Duodenal mucosa (tissue), 2 donors: ENCODE measurements at regions not wholly inside any gene's neighbourhood (a gene's known extent, or its start where the extent isn't known, plus 50 kb on each side); places are given as distances from the start of the nearest gene placed in this dataset.
"Not testable (repeated sequence)": the region's sequence is repeated elsewhere in the genome, so short reads cannot be mapped to it uniquely, and the experiment has no call there.

Experiments
- H3K27ac ChIP-seq: one replicate; pipeline ENCODE4 v1.7.0; 2013; ENCODE audit warnings: low read depth, low read length
- H3K27me3 ChIP-seq, 2 donors: one replicate each; pipeline ENCODE4 v1.7.0; 2013; ENCODE audit warnings: low read length in 2 of 2, control low read depth in 1 of 2; ENCODE audit not compliant: insufficient read depth in 2 of 2, control insufficient read depth in 1 of 2
- H3K36me3 ChIP-seq, 2 donors: one replicate each; pipeline ENCODE4 v1.7.0; 2013; ENCODE audit warnings: low read length in 2 of 2, control low read depth in 1 of 2; ENCODE audit not compliant: insufficient read depth in 2 of 2, control insufficient read depth in 1 of 2
- H3K4me1 ChIP-seq, 2 donors: one replicate each; pipeline ENCODE4 v1.7.0; 2013; ENCODE audit warnings: low read length in 2 of 2, control low read depth in 1 of 2; ENCODE audit not compliant: insufficient read depth in 2 of 2, control insufficient read depth in 1 of 2
- H3K4me3 ChIP-seq, 2 donors: one replicate each; pipeline ENCODE4 v1.7.0; 2013; ENCODE audit warnings: low read length in 2 of 2, low read depth in 1 of 2
- H3K9ac ChIP-seq, 2 donors: one replicate each; pipeline ENCODE4 v1.7.0; 2013; ENCODE audit warnings: low read length in 2 of 2, low read depth in 1 of 2
- H3K9me3 ChIP-seq, 2 donors: one replicate each; pipeline ENCODE4 v1.7.0; 2013; ENCODE audit warnings: low read length in 2 of 2, control low read depth in 1 of 2; ENCODE audit not compliant: control insufficient read depth in 1 of 2

DNA sequence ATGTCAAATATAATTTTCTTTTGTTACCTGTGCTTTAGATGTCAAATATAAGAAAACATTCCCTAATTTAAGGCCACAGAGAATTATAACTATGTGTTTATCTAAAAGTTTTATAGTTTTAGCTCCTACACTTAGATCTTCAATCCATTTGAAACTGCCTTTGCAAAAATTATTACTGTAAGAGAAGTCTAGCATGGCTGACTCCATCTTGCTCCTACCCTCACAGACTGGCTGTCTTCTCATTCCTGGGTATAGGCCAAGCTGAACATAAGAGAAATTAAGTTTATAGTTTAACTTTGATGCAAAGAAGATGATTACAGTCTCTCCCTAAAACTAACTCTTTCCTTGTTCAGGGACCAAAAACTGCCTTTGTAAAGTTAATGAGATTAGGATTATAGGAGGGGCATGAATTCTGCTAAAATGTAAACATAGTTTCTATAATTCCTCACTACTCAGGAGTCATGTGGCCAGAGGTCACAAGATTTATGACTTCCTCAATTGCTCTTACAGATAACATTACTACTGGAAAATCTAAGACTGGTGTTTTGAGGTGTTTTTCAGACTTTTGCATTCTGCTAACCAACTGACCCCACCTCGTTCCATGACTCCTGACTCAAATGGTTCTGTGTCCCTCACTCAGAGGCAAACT is 184.0 kb downstream of the BCHE start:
- Histone ChIP-seq H3K4me1 (no peaks in the 10 kb centered on the region), H3K9ac (no peak overlapping the region), H3K4me3 (no peak overlapping the region), H3K27ac (no peak overlapping the region), H3K9me3 (no peaks in the 10 kb centered on the region), H3K27me3 (no peaks in the 10 kb centered on the region), H3K36me3 (no peaks in the 10 kb centered on the region)

DNA sequence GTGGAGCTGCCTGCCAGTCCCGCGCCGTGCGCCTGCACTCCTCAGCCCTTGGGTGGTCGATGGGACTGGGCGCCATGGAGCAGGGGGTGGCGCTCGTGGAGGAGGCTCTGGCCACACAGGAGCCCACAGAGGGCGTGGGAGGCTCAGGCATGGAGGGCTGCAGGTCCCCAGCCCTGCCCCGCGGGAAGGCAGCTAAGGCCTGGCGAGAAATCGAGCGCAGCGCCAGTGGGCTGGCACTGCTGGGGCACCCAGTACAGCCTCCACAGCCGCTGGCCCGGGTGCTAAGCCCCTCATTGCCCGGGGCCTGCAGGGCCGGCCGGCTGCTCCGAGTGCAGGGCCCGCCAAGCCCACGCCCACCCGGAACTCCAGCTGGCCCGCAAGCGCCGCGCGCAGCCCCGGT is 187.9 kb downstream of the BCHE start:
- H3K9me3 ChIP-seq, H3K27me3 ChIP-seq, H3K9ac ChIP-seq, H3K27ac ChIP-seq, H3K36me3 ChIP-seq, H3K4me3 ChIP-seq, H3K4me1 ChIP-seq: not testable (repeated sequence)

DNA sequence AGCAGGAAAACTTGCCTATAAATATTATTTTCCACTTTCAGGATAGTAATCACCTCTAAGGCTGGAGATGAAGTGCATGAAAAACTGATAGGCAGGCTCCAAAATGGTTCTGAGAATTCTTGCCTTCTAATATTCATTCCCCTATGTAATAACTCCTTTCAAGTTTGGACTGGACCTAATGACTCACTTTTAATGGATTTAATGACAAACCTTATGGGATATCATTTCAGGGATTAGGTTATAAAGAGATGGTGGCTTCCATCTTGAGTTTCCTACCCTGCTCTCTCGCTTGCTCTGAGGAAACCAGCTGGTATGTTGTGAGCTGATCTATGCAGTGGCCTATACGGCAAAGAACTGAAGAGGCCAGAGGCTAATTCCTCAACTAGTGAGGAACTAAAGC is 192.0 kb downstream of the BCHE start:
- H3K36me3 ChIP-seq, result no peaks in the 10 kb centered on the region
- no peak overlapping the region for H3K4me3 ChIP-seq
- no peak overlapping the region for H3K9ac ChIP-seq
- peaks cover 0 to 7% of the 10 kb centered on the region in 2 donors for H3K4me1 ChIP-seq
- no peak overlapping the region for H3K27ac ChIP-seq
- no peaks in the 10 kb centered on the region for H3K27me3 ChIP-seq
- H3K9me3 ChIP-seq, result no peaks in the 10 kb centered on the region

DNA sequence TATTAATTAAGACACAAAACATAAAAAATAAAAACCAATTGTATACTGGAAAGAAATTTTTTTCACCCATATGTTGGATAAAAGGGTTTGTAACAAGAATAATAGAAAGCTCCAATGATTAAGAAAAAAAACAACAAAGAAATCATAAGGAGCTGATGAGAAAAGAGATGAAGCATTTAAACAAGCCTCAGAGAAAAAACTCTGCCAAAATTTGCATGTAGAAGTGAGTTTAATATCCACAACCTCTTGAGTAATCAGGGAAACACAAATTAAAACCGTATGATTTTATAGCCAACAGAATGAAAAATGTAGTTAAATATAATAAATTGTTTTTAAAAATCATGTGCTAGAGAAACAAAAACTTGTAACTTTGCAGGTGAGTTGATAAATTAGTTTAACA is 192.9 kb downstream of the BCHE start:
- peaks cover 0 to 7% of the 10 kb centered on the region in 2 donors for H3K4me1 ChIP-seq
- no peaks in the 10 kb centered on the region for H3K9me3 ChIP-seq
- H3K36me3 ChIP-seq, result no peaks in the 10 kb centered on the region
- no peak overlapping the region for H3K27ac ChIP-seq
- H3K9ac ChIP-seq, result no peak overlapping the region
- no peak overlapping the region for H3K4me3 ChIP-seq
- H3K27me3 ChIP-seq, result no peaks in the 10 kb centered on the region

DNA sequence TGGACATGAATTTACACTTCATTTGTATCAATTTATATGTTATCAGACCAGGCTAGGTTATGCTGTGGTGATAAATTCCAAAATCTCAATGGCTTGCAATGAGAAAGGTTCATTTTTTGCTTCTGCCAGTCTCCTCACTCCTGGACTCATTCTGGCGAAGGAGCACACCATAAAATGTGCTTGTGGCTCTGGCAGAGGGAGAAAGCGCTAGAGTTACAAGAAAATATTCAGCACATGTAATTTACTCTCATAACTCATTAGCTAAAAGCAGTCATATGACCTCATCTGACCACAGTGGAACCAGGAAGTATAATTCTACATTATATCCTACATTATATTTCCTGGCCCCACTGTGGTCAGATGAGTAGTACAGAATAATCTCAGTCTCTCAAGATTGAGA is 193.8 kb downstream of the BCHE start:
- Histone ChIP-seq H3K27ac (no peak overlapping the region), H3K4me1 (peaks cover 0 to 7% of the 10 kb centered on the region in 2 donors), H3K36me3 (no peaks in the 10 kb centered on the region), H3K9me3 (no peaks in the 10 kb centered on the region), H3K27me3 (no peaks in the 10 kb centered on the region), H3K4me3 (no peak overlapping the region), H3K9ac (no peak overlapping the region)

DNA sequence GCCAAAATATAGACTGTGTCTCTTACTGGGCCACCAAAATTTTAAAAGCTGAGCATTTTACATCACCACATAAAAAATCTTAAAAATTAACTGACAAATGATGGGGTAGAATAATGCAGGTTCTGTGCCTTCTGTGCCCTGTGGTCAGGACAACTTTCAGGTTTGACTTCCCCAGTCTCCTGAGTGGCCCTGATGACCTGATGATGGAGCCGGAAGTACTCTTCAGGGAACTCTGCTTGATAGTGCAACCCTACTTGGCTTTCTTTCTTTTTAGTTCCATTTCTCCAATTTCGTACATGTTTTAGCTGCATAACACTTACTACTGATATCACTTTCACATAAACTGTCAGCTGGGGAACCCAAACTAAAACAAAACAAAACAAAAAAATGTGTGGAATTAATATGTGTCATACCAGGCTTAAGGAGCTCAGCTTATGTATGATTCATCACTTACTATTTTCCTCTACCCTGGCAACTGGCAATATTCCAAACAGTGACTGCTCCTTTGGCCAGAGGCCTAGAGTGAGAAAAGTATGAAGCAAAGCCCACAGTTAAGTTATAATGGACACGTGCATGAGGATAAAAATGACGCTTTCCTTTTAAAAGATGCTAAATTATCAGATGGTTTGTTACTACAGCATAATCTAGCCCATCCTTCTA is 194.3 kb downstream of the BCHE start:
- Histone ChIP-seq H3K4me1 (peaks cover 0 to 7% of the 10 kb centered on the region in 2 donors), H3K4me3 (peak overlapping the region in 1 of 2 donors; percentile 8), H3K9me3 (no peaks in the 10 kb centered on the region), H3K9ac (no peak overlapping the region), H3K36me3 (no peaks in the 10 kb centered on the region), H3K27me3 (no peaks in the 10 kb centered on the region), H3K27ac (no peak overlapping the region)

DNA sequence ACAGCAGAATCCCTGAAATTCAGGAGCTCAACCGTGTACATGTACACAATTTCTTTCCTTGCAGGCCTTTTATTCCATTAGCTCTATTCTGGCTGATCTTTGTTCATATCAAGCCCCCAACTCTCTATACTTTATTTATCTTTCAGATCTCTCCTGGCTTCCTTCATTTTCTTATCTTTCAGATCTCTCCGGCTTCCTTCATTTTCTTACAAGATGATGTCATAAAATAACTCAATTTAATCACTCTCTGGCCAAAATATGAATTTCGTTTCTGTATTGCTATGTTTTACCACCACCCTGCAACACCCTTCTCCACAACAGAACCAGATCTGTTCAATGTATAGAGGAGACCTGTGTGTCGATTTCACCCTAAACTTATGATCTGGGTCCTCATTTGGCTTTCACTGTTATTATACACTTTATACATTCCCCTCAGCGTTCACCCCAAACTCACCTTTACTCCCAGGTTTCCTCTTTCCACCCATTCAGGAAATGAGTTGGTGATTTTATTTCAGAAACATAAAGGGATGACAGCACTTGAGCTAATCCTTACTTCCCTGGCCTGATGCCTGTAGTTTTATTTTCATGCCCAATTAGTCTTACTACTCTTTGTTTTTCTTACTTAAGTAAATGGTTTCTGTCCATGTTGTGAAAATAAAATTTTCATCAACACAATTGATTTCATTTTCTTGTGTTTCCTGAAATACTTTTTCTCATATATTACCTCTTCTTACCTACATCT is 195.5 kb downstream of the BCHE start:
- no peak overlapping the region for H3K27ac ChIP-seq
- H3K9me3 ChIP-seq, result no peaks in the 10 kb centered on the region

DNA sequence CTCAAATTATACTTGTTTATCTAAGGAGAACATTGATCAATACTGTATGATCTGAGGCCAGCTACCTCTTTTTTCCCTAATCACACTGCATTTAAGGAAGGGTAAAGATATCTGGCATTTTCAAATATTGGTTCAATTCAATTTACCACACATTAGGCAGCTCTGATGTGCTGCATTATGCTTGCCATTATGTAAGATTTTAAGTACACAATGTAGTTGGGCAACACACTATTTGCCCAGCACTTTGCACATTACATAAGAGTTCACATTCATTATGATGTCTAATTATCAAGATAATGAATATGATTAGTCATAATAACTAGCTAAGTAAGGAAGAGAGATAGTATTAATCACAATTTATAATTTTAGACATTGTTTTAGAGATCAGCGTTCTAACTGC is 196.3 kb downstream of the BCHE start:
- H3K9me3 ChIP-seq, result no peaks in the 10 kb centered on the region
- no peak overlapping the region for H3K27ac ChIP-seq
- no peaks in the 10 kb centered on the region for H3K36me3 ChIP-seq
- H3K9ac ChIP-seq, result no peak overlapping the region
- no peak overlapping the region for H3K4me3 ChIP-seq
- H3K4me1 ChIP-seq, result peaks cover 3 to 14% of the 10 kb centered on the region in 2 donors
- H3K27me3 ChIP-seq, result no peaks in the 10 kb centered on the region

More for the DNA sequence above, 195.5 kb downstream of the BCHE start:
- Histone ChIP-seq H3K9ac (no peak overlapping the region), H3K4me1 (peaks cover 0 to 7% of the 10 kb centered on the region in 2 donors), H3K27me3 (no peaks in the 10 kb centered on the region), H3K36me3 (no peaks in the 10 kb centered on the region), H3K4me3 (no peak overlapping the region)

DNA sequence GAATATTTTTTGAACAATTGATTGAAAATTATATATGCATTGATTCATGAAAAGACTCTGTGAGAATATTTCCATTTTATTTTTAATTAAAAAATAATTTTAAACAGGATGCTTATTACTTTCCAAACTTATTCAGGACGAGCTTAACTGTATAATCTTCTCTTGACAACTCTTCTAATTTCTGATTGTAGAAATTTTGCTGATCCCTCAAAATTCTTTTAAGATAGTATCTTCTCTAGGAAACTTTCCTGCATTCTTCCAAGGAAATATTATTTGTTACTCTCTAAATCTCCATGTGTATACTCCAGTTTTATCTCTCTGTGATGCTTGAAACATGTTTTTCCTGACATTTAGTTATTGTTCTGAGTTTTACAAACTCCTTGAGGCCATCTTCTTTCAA is 197.2 kb downstream of the BCHE start:
- H3K9ac ChIP-seq, result no peak overlapping the region

DNA sequence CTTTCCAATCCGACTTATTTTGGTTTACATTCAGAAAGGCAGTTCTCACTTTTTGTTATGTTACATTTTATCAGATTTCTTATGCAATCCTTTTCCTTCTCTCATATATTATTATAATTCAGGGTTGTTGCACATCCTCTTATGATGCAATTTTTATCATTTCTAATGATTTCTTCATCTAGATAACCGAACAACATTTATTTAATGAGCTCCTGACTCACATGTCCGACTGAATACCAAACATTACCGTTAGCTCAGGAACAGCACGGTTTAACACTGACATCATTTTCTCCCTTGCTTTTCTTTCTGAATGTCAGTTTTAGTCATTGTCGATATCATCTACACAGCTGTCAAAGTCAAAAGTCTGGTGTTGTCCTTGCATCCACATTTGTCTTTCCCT is 199.2 kb downstream of the BCHE start:
- Histone ChIP-seq H3K27ac (no peak overlapping the region), H3K4me3 (no peak overlapping the region), H3K27me3 (no peaks in the 10 kb centered on the region), H3K9me3 (no peaks in the 10 kb centered on the region), H3K9ac (no peak overlapping the region), H3K36me3 (no peaks in the 10 kb centered on the region), H3K4me1 (peaks cover 6 to 8% of the 10 kb centered on the region in 2 donors)

More for the DNA sequence above, 197.2 kb downstream of the BCHE start:
- Histone ChIP-seq H3K4me1 (peaks cover 6 to 14% of the 10 kb centered on the region in 2 donors), H3K27me3 (no peaks in the 10 kb centered on the region), H3K36me3 (no peaks in the 10 kb centered on the region), H3K4me3 (no peak overlapping the region), H3K27ac (no peak overlapping the region), H3K9me3 (no peaks in the 10 kb centered on the region)
